ENCODE measurements at regions not wholly inside any gene's neighbourhood (a gene's known extent, or its start where the extent isn't known, plus 50 kb on each side); places are given as distances from the start of the nearest gene placed in this dataset.

DNA sequence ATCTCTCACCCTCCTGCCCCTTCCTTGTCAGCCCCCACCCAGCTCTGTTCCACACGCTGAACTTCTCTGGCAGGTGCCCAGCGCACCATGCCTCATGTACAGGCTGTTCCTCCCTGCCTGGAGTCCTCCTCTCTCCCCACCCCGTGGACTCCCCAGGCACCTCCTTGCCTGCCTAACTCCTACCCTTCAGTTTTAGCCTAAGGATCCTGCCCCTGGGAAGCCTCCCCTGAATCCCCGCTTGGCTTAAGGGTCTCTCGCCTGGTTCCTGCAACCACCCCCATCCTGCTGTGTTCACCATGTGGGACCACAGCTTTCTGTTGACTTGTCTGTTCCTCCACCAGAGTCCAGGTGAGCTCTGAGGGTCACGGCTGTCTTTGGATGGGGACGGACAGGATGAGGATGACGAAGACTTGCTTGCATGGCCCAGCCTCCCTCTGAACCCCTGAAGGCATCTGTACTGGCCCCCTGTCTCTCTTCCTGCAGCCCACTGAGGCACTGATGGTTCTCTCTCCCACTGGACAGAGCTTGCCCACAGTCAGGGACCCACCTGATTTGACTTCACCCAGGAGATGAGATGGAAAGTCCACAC, 153.2 kb upstream of the C1orf174 start:
- no peaks in the 10 kb centered on the region for H3K36me3 ChIP-seq (ENCODE audit: control insufficient read depth, low read length)
- 0 out of 2 replicates have a peak, but pooled peaks cover 2% of the 10 kb centered on the region for H3K79me2 ChIP-seq (ENCODE audit: control insufficient read depth, low read length)
- H3K4me2 ChIP-seq (ENCODE audit: low read length): no peak overlapping the region
- peaks cover 19% of the 10 kb centered on the region for H3F3A ChIP-seq (ENCODE audit: control insufficient read depth, insufficient read depth)
- H3K4me3 ChIP-seq (ENCODE audit: low read length): no peak overlapping the region
- TF ChIP-seq, protein P1, sequence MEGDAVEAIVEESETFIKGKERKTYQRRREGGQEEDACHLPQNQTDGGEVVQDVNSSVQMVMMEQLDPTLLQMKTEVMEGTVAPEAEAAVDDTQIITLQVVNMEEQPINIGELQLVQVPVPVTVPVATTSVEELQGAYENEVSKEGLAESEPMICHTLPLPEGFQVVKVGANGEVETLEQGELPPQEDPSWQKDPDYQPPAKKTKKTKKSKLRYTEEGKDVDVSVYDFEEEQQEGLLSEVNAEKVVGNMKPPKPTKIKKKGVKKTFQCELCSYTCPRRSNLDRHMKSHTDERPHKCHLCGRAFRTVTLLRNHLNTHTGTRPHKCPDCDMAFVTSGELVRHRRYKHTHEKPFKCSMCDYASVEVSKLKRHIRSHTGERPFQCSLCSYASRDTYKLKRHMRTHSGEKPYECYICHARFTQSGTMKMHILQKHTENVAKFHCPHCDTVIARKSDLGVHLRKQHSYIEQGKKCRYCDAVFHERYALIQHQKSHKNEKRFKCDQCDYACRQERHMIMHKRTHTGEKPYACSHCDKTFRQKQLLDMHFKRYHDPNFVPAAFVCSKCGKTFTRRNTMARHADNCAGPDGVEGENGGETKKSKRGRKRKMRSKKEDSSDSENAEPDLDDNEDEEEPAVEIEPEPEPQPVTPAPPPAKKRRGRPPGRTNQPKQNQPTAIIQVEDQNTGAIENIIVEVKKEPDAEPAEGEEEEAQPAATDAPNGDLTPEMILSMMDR (IDR thresholded peaks at IDR 0.05; ENCODE audit: low read depth, low read length, poor library complexity, severe bottlenecking): no peak
- no peak for TF ChIP-seq EZH2phosphoT487 (IDR thresholded peaks at IDR 0.05; ENCODE audit: borderline replicate concordance, low read length)
- H3K4me1 ChIP-seq (ENCODE audit: control insufficient read depth, low read length): peaks cover 81% of the 10 kb centered on the region
- H3K27ac ChIP-seq (ENCODE audit: low read depth, low read length): no peak overlapping the region
- H3K9me3 ChIP-seq (ENCODE audit: control insufficient read depth, insufficient read depth, low read length): no peaks in the 10 kb centered on the region
- H4K20me1 ChIP-seq (ENCODE audit: control insufficient read depth, insufficient read depth, low read depth, low read length): no peaks in the 10 kb centered on the region
- H3K27me3 ChIP-seq (ENCODE audit: control insufficient read depth, low read length): no peaks in the 10 kb centered on the region
- H3K9me2 ChIP-seq (replicated peaks; ENCODE audit: control insufficient read depth, low read length): no peaks in the 10 kb centered on the region

DNA sequence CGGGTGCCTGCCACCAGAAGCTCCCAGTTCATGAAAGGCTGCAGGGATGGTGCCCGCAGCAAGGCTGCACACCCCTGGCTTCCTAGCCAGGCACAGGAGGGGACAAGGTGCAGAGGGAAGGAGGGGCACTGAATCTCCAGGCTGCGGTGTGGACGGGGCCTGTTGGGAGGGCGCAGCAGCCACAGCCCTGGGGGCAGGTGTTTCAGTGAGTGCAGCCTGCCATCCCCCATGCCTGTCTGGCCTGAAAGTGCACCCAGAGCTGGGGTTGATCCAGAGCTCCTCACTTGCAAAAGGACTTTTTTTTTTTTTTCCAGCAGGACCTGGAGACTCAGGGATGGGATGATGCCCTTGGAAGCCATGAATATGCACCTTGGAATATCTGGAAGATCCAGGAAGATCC, 153.7 kb upstream of the C1orf174 start:
- TF ChIP-seq, protein P1 (IDR thresholded peaks at IDR 0.05; ENCODE audit: low read depth, low read length, poor library complexity, severe bottlenecking): no peak
- no peak for TF ChIP-seq EZH2phosphoT487 (IDR thresholded peaks at IDR 0.05; ENCODE audit: borderline replicate concordance, low read length)
- H3F3A ChIP-seq (ENCODE audit: control insufficient read depth, insufficient read depth): peaks cover 15% of the 10 kb centered on the region
- peaks cover 81% of the 10 kb centered on the region for H3K4me1 ChIP-seq (ENCODE audit: control insufficient read depth, low read length)
- no peaks in the 10 kb centered on the region for H3K9me3 ChIP-seq (ENCODE audit: control insufficient read depth, insufficient read depth, low read length)
- H3K4me3 ChIP-seq (ENCODE audit: low read length): no peak overlapping the region
- H3K27ac ChIP-seq (ENCODE audit: low read depth, low read length): no peak overlapping the region
- H3K27me3 ChIP-seq (ENCODE audit: control insufficient read depth, low read length): no peaks in the 10 kb centered on the region
- H4K20me1 ChIP-seq (ENCODE audit: control insufficient read depth, insufficient read depth, low read depth, low read length): no peaks in the 10 kb centered on the region
- no peak overlapping the region for H3K4me2 ChIP-seq (ENCODE audit: low read length)
- no peaks in the 10 kb centered on the region for H3K9me2 ChIP-seq (replicated peaks; ENCODE audit: control insufficient read depth, low read length)
- H3K79me2 ChIP-seq (ENCODE audit: control insufficient read depth, low read length): no peaks in the 10 kb centered on the region
- H3K36me3 ChIP-seq (ENCODE audit: control insufficient read depth, low read length): no peaks in the 10 kb centered on the region

GRCh38 chr1:4055294-4055967, 155.4 kb upstream of the C1orf174 start:
- no peak for TF ChIP-seq EZH2phosphoT487 (IDR thresholded peaks at IDR 0.05; ENCODE audit: borderline replicate concordance, low read length)
- TF ChIP-seq, protein P1 (IDR thresholded peaks at IDR 0.05; ENCODE audit: low read depth, low read length, poor library complexity, severe bottlenecking): no peak
- no peaks in the 10 kb centered on the region for H3K9me3 ChIP-seq (ENCODE audit: control insufficient read depth, insufficient read depth, low read length)
- no peaks in the 10 kb centered on the region for H4K20me1 ChIP-seq (ENCODE audit: control insufficient read depth, insufficient read depth, low read depth, low read length)
- H3K4me1 ChIP-seq (ENCODE audit: control insufficient read depth, low read length): peaks cover 71% of the 10 kb centered on the region
- H3K9me2 ChIP-seq (replicated peaks; ENCODE audit: control insufficient read depth, low read length): no peaks in the 10 kb centered on the region
- H3K27me3 ChIP-seq (ENCODE audit: control insufficient read depth, low read length): no peaks in the 10 kb centered on the region
- H3F3A ChIP-seq (ENCODE audit: control insufficient read depth, insufficient read depth): peaks cover 2% of the 10 kb centered on the region; the same call in 1 of the 2 replicates
- H3K36me3 ChIP-seq (ENCODE audit: control insufficient read depth, low read length): no peaks in the 10 kb centered on the region
- H3K4me2 ChIP-seq (ENCODE audit: low read length): no peak overlapping the region
- no peak overlapping the region for H3K27ac ChIP-seq (ENCODE audit: low read depth, low read length)
- H3K79me2 ChIP-seq (ENCODE audit: control insufficient read depth, low read length): no peaks in the 10 kb centered on the region
- no peak overlapping the region for H3K4me3 ChIP-seq (ENCODE audit: low read length)

Data from DOHH2 (cell line).